ENCODE measurements at regions not wholly inside any gene's neighbourhood (a gene's known extent, or its start where the extent isn't known, plus 50 kb on each side); places are given as distances from the start of the nearest gene placed in this dataset.

- H3K79me2 ChIP-seq (ENCODE audit: insufficient read depth, low read length): peaks cover 22% of the 10 kb centered on the region
- no peak for DNase-seq (ENCODE audit: low spot score)
Observed at GRCh38 chr6:27834384-27834783, 77.8 kb downstream of the OR2B2 start.

More at GRCh38 chr6:27834384-27834783, 77.8 kb downstream of the OR2B2 start:
- 94% methylated on average over 1 of the region's 1 CpG for WGBS (ENCODE audit: low lambda C conversion rate)
- BruUV-seq (replicated peaks): no TSS peak
- no peak for FAIRE-seq
- in situ Hi-C loops (cut with HindIII; ENCODE audit: extremely low pct_ligation_motif_present, low pct_unique_long_range_greater_than_20kb) (loop anchor here (10.0 kb wide), 1 partner anchor 1630 kb away; a partner anchor contains a TSS), intact Hi-C loops (cut with micrococcal nuclease; ENCODE audit: unreplicated experiment) (loop anchor here (10.0 kb wide), 1 partner anchor 1640 kb away; a partner anchor contains a TSS)
- no peak for TF ChIP-seq SNAI1 (CRISPR knock-in tag; IDR thresholded peaks at IDR 0.05; ENCODE audit: borderline replicate concordance)
- no peak for TF ChIP-seq DNMT1 (CRISPR knock-in tag; IDR thresholded peaks at IDR 0.05)
- TF ChIP-seq ZNF34 (CRISPR knock-in tag; IDR thresholded peaks at IDR 0.05; ENCODE audit: borderline replicate concordance): no peak
- TF ChIP-seq HNRNPH1 (optimal IDR thresholded peaks at IDR 0.05; ENCODE audit: low read depth, low read length): no peak
- TF ChIP-seq MIER2 (CRISPR knock-in tag; IDR thresholded peaks at IDR 0.05): no peak
- no peak for TF ChIP-seq KMT2B (CRISPR knock-in tag; IDR thresholded peaks at IDR 0.05)
- no peak for TF ChIP-seq MTA3 (CRISPR knock-in tag; IDR thresholded peaks at IDR 0.05)
- TF ChIP-seq, protein P1, sequence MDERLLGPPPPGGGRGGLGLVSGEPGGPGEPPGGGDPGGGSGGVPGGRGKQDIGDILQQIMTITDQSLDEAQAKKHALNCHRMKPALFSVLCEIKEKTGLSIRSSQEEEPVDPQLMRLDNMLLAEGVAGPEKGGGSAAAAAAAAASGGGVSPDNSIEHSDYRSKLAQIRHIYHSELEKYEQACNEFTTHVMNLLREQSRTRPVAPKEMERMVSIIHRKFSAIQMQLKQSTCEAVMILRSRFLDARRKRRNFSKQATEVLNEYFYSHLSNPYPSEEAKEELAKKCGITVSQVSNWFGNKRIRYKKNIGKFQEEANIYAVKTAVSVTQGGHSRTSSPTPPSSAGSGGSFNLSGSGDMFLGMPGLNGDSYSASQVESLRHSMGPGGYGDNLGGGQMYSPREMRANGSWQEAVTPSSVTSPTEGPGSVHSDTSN (CRISPR knock-in tag; IDR thresholded peaks at IDR 0.05): no peak
- TF ChIP-seq MEIS1 (CRISPR knock-in tag; IDR thresholded peaks at IDR 0.05; ENCODE audit: borderline replicate concordance): no peak
- no peak for TF ChIP-seq ZNF709 (CRISPR knock-in tag; IDR thresholded peaks at IDR 0.05)
- TF ChIP-seq CEBPB (IDR thresholded peaks at IDR 0.05; ENCODE audit: borderline replicate concordance, low read depth, low read length): peak; percentile 72; the same call in 1 of the 2 replicates
- no peak for TF ChIP-seq ZFP36L2 (CRISPR knock-in tag; IDR thresholded peaks at IDR 0.05)
- TF ChIP-seq, protein P2, sequence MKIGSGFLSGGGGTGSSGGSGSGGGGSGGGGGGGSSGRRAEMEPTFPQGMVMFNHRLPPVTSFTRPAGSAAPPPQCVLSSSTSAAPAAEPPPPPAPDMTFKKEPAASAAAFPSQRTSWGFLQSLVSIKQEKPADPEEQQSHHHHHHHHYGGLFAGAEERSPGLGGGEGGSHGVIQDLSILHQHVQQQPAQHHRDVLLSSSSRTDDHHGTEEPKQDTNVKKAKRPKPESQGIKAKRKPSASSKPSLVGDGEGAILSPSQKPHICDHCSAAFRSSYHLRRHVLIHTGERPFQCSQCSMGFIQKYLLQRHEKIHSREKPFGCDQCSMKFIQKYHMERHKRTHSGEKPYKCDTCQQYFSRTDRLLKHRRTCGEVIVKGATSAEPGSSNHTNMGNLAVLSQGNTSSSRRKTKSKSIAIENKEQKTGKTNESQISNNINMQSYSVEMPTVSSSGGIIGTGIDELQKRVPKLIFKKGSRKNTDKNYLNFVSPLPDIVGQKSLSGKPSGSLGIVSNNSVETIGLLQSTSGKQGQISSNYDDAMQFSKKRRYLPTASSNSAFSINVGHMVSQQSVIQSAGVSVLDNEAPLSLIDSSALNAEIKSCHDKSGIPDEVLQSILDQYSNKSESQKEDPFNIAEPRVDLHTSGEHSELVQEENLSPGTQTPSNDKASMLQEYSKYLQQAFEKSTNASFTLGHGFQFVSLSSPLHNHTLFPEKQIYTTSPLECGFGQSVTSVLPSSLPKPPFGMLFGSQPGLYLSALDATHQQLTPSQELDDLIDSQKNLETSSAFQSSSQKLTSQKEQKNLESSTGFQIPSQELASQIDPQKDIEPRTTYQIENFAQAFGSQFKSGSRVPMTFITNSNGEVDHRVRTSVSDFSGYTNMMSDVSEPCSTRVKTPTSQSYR (CRISPR knock-in tag; IDR thresholded peaks at IDR 0.05; ENCODE audit: borderline replicate concordance): 0 out of 2 replicates have a peak, but pooled peaks have one; percentile 19
- peak; percentile 62 for TF ChIP-seq CEBPG (CRISPR knock-in tag; IDR thresholded peaks at IDR 0.05)
- no peak for TF ChIP-seq ZNF230 (CRISPR knock-in tag; IDR thresholded peaks at IDR 0.05)
- TF ChIP-seq RNF2 (conservative IDR thresholded peaks at IDR 0.05; ENCODE audit: low read depth): no peak
- TF ChIP-seq SNAPC2 (CRISPR knock-in tag; IDR thresholded peaks at IDR 0.05): no peak
- no peak for TF ChIP-seq E2F5 (CRISPR knock-in tag; conservative IDR thresholded peaks at IDR 0.05)
- TF ChIP-seq HNF4A (CRISPR knock-in tag; IDR thresholded peaks at IDR 0.05): peak; percentile 30; the same call in 1 of the 2 replicates
- TF ChIP-seq, protein P3, sequence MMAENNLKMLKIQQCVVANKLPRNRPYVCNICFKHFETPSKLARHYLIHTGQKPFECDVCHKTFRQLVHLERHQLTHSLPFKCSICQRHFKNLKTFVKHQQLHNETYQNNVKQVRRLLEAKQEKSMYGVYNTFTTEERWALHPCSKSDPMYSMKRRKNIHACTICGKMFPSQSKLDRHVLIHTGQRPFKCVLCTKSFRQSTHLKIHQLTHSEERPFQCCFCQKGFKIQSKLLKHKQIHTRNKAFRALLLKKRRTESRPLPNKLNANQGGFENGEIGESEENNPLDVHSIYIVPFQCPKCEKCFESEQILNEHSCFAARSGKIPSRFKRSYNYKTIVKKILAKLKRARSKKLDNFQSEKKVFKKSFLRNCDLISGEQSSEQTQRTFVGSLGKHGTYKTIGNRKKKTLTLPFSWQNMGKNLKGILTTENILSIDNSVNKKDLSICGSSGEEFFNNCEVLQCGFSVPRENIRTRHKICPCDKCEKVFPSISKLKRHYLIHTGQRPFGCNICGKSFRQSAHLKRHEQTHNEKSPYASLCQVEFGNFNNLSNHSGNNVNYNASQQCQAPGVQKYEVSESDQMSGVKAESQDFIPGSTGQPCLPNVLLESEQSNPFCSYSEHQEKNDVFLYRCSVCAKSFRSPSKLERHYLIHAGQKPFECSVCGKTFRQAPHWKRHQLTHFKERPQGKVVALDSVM (CRISPR knock-in tag; IDR thresholded peaks at IDR 0.05): 0 out of 2 replicates have a peak, but pooled peaks have one; percentile 11
- ChIA-PET POLR2A (interaction anchor here (0.7 to 6.7 kb wide), 4 partner anchors 11 to 60 kb away, joined by 3 to 323 read pairs (median 138); a partner anchor contains a TSS), CTCF (ENCODE audit: low intra/inter-chr PET ratio, low total read pairs) (no interaction called here)
- no peaks in the 10 kb centered on the region; a peak in 1 of 5 replicates for H3K27me3 ChIP-seq (ENCODE audit: control insufficient read depth in 1 of 2, insufficient read depth in 2 of 2, low read length in 2 of 2)
- H2AFZ ChIP-seq (ENCODE audit: low read length): no peak overlapping the region
- no peak for ATAC-seq
- no peak overlapping the region for H3K9ac ChIP-seq (ENCODE audit: insufficient read depth, low read depth, low read length)
- H3K36me3 ChIP-seq (replicated peaks in 1 of 2; ENCODE audit: control insufficient read depth in 1 of 2, insufficient read depth in 2 of 2, low read length in 2 of 2): no peaks in the 10 kb centered on the region
- H3K4me2 ChIP-seq (ENCODE audit: low read depth, low read length): no peak overlapping the region
- H4K20me1 ChIP-seq (ENCODE audit: insufficient read depth, low read length): no peaks in the 10 kb centered on the region
- H3K9me3 ChIP-seq (ENCODE audit: low read length): no peaks in the 10 kb centered on the region
- peak overlapping the region; percentile 92 for H3K27ac ChIP-seq (ENCODE audit: extremely low read length, insufficient read depth, low read length)
- H3K4me1 ChIP-seq (ENCODE audit: insufficient read depth, low read length): peaks cover 44% of the 10 kb centered on the region
- no peak overlapping the region for H3K4me3 ChIP-seq (replicated peaks in 1 of 3; ENCODE audit: insufficient read depth in 1 of 3, low read depth in 2 of 3, low read length in 3 of 3)

Data from HepG2 (cell line).